Fibroblast of peridontal ligament (primary cell): ENCODE measurements at regions not wholly inside any gene's neighbourhood (a gene's known extent, or its start where the extent isn't known, plus 50 kb on each side); places are given as distances from the start of the nearest gene placed in this dataset.
"Not testable (repeated sequence)": the region's sequence is repeated elsewhere in the genome, so short reads cannot be mapped to it uniquely, and the experiment has no call there.

Experiments used
- DNase-seq: peaks from one replicate; pipeline ENCODE4 v3.0.0-alpha.2; 2010; ENCODE audit errors: extremely low read depth

GRCh38 chrX:137646472-137646871 lies 80.5 kb downstream of the ZIC3 start:
- no peak for DNase-seq

GRCh38 chrX:137651647-137652046 lies 85.7 kb downstream of the ZIC3 start:
- DNase-seq, result no peak

DNA sequence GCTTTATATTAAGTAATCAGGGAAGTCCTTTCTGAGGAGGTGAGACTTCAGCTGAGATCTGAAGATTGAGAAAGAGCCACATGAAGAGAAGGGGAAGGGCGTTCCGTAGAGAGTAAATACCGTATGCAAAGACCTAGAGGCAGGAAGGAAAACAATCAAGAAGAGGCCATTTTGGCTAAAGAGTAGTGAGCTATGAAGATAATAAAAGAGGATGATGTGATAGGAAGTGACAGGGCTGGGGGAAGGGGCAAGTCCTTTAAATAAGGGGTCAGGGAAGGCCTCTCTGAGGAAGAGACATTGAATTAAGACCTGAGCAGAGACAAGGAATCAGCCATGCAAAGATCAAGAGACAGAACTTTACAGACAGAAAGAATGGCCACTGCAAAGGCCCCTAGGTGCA lies 86.2 kb downstream of the ZIC3 start:
- DNase-seq, result no peak

DNA sequence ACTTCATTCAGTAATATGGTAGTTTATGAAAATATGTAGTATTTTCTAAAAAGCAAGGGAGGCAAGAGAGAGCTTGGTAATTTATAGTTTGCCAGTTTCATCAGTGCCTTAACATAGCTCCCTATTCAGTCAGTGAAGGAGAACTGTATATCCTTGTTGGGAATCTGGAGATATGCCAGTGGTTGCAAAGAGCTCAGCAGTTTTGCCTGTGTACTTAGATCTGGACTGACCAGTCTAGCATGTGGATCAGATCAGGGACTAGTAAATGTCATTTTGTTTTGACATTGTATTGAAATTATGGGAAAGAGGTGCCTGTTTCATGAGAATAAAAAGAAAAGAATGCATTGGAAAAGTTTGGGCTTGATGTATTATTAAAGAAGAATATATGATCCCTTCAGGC lies 88.6 kb downstream of the ZIC3 start:
- DNase-seq, result no peak

DNA sequence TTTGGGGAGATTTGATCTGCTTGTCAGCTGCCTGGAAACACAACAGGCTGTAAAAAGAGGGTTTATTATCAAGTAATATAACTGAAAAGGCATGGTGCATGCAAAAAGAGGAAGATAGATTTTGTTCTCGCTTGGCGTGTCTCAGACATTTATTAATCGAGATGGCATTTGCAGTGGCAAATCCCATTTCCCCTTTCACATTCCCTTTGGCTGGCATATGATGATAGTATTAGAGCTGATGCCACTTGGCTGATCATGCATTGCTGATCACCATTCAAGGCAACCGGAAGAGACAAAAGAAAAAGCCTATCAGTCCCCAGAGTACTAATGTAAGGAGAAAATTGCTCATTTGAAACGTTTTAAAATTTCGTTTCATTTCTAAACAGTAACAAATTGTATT lies 101.8 kb downstream of the ZIC3 start:
- DNase-seq, result no peak

DNA sequence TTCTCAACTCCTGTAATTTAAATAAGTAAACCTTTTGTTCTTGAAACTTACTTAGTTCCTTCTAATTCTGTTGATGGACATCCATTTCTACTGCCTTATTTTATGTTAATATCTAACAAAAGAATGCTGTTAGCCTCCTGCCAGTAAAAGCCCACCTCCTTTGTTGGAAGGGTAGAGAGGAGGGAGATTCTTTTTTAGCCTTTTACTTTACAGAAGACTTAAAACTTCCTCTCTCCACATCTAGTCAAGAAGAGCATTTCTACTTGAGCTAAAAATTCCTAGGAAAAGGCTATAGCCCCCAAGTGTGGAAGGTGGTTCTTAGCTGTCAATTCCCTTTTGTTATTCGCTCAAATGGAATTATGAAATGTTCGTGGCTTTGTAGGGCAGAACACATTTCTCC lies 118.7 kb downstream of the ZIC3 start:
- no peak for DNase-seq

DNA sequence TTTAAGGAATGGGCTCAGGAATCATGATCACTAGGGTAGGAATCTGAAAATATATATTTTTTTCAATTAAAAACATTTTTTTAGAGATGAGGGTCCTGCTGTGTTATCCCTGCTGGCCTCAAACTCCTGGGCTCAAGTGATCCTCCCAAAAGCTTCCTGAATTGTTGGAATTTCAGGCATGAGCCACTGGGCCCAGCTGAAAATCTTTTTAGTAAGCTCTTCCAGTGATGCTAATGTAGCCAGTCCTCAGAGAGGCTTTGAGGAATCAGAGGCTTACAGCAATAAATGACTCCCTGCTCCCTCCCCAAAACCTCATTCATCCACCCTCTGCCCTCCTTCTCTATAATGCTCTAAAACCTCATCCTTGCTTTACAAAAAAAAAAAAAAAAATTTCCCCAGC lies 129.5 kb downstream of the ZIC3 start:
- DNase-seq, result no peak

- no peak for DNase-seq
Measured at GRCh38 chrX:137707348-137707747, 141.4 kb downstream of the ZIC3 start.

- DNase-seq, result no peak
Measured at GRCh38 chrX:137742846-137743245, 176.9 kb downstream of the ZIC3 start.

- DNase-seq, result no peak
Measured at GRCh38 chrX:137743414-137743813, 177.5 kb downstream of the ZIC3 start.

DNA sequence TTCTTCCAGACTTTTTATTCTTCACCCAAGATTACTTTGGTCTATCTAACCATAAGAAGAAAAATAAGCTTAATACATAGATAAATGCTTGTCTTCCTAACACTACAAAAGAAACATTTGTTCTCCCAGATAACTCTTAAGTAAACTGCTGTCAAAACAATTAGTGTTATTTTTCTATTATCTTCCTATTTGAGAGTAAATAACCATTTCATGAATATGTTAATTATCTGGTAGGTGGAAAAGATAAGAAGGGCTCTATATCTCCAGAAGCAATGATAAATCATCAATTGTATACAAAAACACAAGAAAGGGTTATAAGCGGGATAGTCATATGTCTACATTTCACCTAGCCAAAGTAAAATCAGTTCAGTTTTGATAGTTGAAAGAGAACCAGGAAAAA lies 180.4 kb downstream of the ZIC3 start:
- DNase-seq, result no peak

GRCh38 chrX:137747244-137748043 lies 181.5 kb downstream of the ZIC3 start:
- DNase-seq, result no peak

DNA sequence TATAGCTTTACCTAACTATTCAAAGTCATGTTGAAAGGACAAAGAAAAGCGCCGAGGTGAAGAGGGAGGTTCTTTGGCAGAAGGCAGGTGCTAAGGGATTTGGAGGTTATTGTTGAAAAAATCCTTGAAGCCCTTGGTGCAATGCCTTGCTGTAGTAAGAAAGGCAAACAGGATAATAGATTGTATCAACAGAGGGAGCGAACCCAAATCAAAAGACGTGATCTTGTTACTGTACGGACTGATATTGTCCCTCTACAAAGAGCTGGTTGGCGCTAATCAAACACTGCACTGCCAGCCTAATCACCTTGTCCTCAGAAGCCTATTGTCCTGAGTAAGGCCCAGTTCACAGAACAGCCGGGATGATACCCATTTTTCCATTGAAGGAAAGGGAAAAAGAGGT lies 182.9 kb downstream of the ZIC3 start:
- no peak for DNase-seq

GRCh38 chrX:137749246-137749645 lies 183.3 kb downstream of the ZIC3 start:
- DNase-seq, result no peak

DNA sequence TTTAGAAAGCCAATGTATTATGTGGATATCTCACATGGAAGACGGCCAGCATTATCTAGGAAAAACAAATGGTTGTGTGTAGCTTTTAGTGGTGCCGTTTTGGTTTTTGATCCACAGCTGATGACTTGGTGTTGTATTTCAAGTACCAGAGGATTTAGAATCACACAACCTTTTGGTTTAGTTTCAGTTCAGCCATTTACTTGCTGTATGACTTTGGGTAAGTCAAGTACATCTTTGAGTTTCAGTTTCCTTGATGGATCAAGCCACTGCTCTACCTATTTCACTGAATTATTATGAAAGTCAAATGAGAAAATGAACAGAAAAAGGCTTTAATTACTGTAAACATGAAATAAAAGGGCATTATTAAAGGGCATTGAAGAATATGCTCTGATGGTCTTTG lies 205.6 kb downstream of the ZIC3 start:
- DNase-seq, result no peak

DNA sequence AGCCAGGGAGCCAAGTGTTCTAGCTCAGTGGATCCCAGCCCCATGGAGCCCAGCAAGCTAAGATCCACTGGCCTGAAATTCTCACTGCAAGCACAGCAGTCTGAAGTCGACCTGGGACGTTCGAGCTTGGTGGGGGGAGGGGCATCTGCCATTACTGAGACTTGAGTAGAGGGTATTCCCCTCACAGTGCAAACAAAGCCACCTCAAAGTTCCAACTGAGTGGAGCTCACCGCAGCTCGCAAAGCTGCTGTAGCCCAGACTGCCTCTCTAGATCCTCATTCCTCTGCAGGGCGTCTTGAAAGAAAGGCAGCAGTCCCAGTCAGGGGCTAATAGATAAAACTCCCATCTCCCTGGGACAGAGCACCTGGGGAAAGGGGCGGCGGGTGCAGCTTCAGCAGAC lies 226.3 kb downstream of the ZIC3 start:
- no peak for DNase-seq

DNA sequence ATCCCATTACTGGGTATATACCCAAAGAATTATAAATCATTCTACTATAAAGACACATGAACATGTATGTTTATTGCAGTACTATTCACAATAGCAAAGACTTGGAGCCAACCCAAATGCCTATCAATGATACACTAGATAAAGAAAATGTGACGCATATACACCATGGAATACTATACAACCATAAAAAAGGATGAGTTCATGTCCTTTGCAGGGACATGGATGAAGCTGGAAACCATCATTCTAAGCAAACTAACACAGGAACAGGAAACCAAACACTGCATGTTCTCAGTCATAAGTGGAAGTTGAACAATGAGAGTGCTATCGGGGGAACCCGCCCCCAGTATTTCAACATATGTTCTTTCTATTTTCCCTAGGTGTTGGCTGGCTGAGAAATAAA lies 232.0 kb downstream of the ZIC3 start:
- DNase-seq, result not testable (repeated sequence)

DNA sequence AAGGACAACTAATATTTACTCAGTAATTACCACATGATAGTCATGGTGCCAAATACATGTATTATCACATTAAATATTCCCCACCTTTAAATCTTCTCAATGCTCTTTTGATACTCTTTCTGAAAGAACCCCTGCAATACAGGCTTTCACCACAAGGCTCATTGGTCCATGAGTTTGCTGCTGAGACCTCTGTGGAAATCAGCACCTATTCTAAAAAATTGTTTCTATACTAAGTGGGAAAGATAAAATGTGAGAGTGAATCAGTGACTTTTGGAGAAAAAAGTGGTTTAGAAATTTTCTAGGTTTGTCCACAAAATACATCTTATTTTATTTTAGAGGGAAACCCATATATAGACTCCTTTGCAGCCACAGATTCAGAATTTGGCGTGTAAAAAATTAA lies 257.3 kb downstream of the ZIC3 start:
- no peak for DNase-seq

DNA sequence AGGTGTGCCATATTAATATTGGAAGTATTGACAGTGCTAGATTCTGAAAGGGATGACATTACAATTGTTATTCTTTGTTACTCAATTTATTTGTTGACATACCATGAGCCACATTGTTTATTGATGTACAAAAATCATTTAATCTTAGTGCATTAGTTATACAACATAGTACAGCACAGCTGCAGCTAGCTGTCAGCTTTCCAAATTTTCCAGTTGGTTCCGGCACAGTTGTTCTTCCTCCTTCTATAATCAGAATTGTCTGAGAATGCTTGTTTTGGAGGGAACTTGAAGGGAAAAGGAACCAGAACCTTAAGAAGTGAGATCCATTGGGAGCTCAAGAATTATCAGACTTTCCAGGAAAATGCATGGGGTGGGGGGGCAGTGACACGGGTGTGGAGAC lies 281.4 kb downstream of the ZIC3 start:
- no peak for DNase-seq

- no peak for DNase-seq
Measured at GRCh38 chrX:137848266-137848905, 282.5 kb downstream of the ZIC3 start.

- no peak for DNase-seq
Measured at GRCh38 chrX:137852502-137852901, 286.6 kb downstream of the ZIC3 start.

- no peak for DNase-seq
Measured at GRCh38 chrX:137855490-137855889, 289.6 kb downstream of the ZIC3 start.

DNA sequence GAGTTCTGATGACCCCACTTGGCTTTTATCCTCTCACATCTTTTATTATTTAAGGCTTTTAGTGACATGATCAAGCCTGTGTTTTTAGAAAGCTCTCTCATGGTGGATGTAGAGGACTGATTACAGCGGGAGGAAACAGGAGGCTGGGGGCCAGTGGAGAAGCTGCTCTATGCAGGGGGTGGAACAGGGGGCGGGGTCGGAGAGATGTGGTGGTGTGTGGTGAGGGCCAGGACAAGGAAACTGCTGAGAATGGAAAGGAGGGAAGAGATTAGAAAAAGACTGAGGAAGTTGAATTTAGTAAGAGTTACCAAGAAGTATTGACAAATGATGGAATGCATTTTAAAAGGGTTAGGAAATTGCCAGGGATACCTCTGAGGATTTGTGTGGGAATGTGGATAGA lies 292.2 kb downstream of the ZIC3 start:
- no peak for DNase-seq

DNA sequence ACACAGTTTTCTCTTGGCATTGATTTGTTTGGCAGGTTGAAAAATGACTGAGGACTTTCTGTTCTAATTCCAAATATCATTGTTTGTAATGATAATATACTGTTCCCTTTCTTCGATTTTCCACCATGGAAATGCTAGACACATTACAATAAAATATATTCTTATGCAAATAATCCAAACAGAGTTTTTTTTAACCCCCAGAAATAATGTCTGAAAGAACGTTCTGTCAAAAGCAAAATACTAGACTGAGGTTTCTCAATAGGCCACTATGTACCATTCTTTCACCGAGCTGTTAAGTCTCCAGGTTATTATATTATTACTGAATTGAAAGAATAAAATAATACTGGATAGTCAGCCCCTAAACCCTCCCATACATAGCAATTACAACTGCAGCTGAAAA lies 312.5 kb downstream of the ZIC3 start:
- no peak for DNase-seq
